ENCODE measurements at regions not wholly inside any gene's neighbourhood (a gene's known extent, or its start where the extent isn't known, plus 50 kb on each side); places are given as distances from the start of the nearest gene placed in this dataset.

- no peak for DNase-seq (ENCODE audit: low spot score)
Observed at GRCh38 chr12:92650228-92650822, 52.5 kb upstream of the PLEKHG7 start.

- DNase-seq (ENCODE audit: low spot score) = no peak
Observed at GRCh38 chr12:92649511-92650227, 53.1 kb upstream of the PLEKHG7 start.

- no peak for DNase-seq (ENCODE audit: low spot score)
Observed at GRCh38 chr12:92648242-92649031, 54.4 kb upstream of the PLEKHG7 start.

- DNase-seq (ENCODE audit: low spot score) = no peak
Observed at GRCh38 chr12:92641291-92641690, 61.5 kb upstream of the PLEKHG7 start.

GRCh38 chr12:92640691-92641090 is 62.1 kb upstream of the PLEKHG7 start:
- DNase-seq (ENCODE audit: low spot score) = no peak

- DNase-seq (ENCODE audit: low spot score) = no peak
Observed at GRCh38 chr12:92639017-92639416, 63.8 kb upstream of the PLEKHG7 start.

GRCh38 chr12:92634730-92635129 is 68.1 kb upstream of the PLEKHG7 start:
- no peak for DNase-seq (ENCODE audit: low spot score)

- DNase-seq (ENCODE audit: low spot score) = no peak
Observed at GRCh38 chr12:92634202-92634601, 68.6 kb upstream of the PLEKHG7 start.

GRCh38 chr12:92630968-92631367 is 71.8 kb upstream of the PLEKHG7 start:
- DNase-seq (ENCODE audit: low spot score) = no peak

GRCh38 chr12:92629349-92630065 is 73.3 kb upstream of the PLEKHG7 start:
- DNase-seq (ENCODE audit: low spot score) = no peak

- no peak for DNase-seq (ENCODE audit: low spot score)
Observed at GRCh38 chr12:92628476-92628875, 74.3 kb upstream of the PLEKHG7 start.

- DNase-seq (ENCODE audit: low spot score) = no peak
Observed at GRCh38 chr12:92627511-92627910, 75.3 kb upstream of the PLEKHG7 start.

- DNase-seq (ENCODE audit: low spot score) = no peak
Observed at GRCh38 chr12:92625639-92626310, 77.0 kb upstream of the PLEKHG7 start.

GRCh38 chr12:92624236-92624635 is 78.6 kb upstream of the PLEKHG7 start:
- no peak for DNase-seq (ENCODE audit: low spot score)

GRCh38 chr12:92623386-92623785 is 79.4 kb upstream of the PLEKHG7 start:
- DNase-seq (ENCODE audit: low spot score) = no peak

- no peak for DNase-seq (ENCODE audit: low spot score)
Observed at GRCh38 chr12:92621833-92622232, 81.0 kb upstream of the PLEKHG7 start.

- no peak for DNase-seq (ENCODE audit: low spot score)
Observed at GRCh38 chr12:92621312-92621711, 81.5 kb upstream of the PLEKHG7 start.

GRCh38 chr12:92619730-92620684 is 82.8 kb upstream of the PLEKHG7 start:
- DNase-seq (ENCODE audit: low spot score) = no peak

- DNase-seq (ENCODE audit: low spot score) = no peak
Observed at GRCh38 chr12:92619026-92619425, 83.8 kb upstream of the PLEKHG7 start.

GRCh38 chr12:92615703-92616102 is 87.1 kb upstream of the PLEKHG7 start:
- no peak for DNase-seq (ENCODE audit: low spot score)

GRCh38 chr12:92615086-92615485 is 87.7 kb upstream of the PLEKHG7 start:
- DNase-seq (ENCODE audit: low spot score) = no peak

All from hematopoietic multipotent progenitor cell treated with erythropoietin and hydrocortisone succinate and interleukin-3 and kit ligand, for 15 days (in vitro differentiated cells).